GM23248 (cell line): ENCODE measurements at regions not wholly inside any gene's neighbourhood (a gene's known extent, or its start where the extent isn't known, plus 50 kb on each side); places are given as distances from the start of the nearest gene placed in this dataset.

ENCODE experiments used
- EZH2 ChIP-seq: fragments of 200-600 bp; sonication (generic); IDR thresholded peaks from 2 replicates; pipeline ENCODE4 v1.6.1; 2018; ENCODE audit warnings: antibody characterized with exemption, mild to moderate bottlenecking; ENCODE audit not compliant: insufficient read depth, poor library complexity, severe bottlenecking
- EZH2phosphoT487 ChIP-seq: fragments of 200-600 bp; sonication (generic); IDR thresholded peaks from 2 replicates; pipeline ENCODE4 v1.6.1; 2018; ENCODE audit warnings: antibody characterized with exemption, moderate library complexity, mild to moderate bottlenecking, low read depth; ENCODE audit not compliant: insufficient read depth

DNA sequence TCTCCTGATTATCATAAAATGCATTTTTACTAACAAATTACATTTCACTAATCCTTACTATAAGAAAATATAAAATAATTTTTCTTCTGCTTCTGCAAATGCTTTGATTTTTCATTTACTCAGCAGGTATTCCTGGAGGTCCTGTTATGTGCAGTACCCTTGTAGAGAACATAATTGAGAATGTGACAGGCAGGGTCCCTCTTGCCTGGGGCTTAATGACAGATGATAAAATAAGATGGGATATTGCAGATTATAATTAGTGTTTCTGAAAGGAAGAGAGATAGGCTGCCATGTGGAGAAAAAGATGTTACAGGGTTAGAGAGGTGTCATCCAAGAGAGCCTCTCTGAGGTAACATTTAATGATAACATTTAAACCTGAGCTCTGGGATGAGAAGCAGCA is 128.9 kb downstream of the MAD2L1 start:
- TF ChIP-seq EZH2phosphoT487 = no peak
- TF ChIP-seq EZH2 = no peak
